ENCODE measurements at regions not wholly inside any gene's neighbourhood (a gene's known extent, or its start where the extent isn't known, plus 50 kb on each side); places are given as distances from the start of the nearest gene placed in this dataset.
A peak's percentile ranks its signal among the peaks of the same experiment; 100 is the strongest.

- DNase-seq (ENCODE audit: low read depth) = no peak
- H3K4me3 ChIP-seq (replicated peaks; ENCODE audit: low read depth, low read length) = no peak overlapping the region
- TF ChIP-seq CTCF (IDR thresholded peaks at IDR 0.05; ENCODE audit: low read length, missing control alignments) = no peak
Measured at GRCh38 chr11:24348908-24349307, 147.9 kb upstream of the LUZP2 start.

- no peak overlapping the region for H3K4me3 ChIP-seq (replicated peaks; ENCODE audit: low read depth, low read length)
- no peak for TF ChIP-seq CTCF (IDR thresholded peaks at IDR 0.05; ENCODE audit: low read length, missing control alignments)
- DNase-seq (ENCODE audit: low read depth) = no peak
Measured at GRCh38 chr11:24351179-24351578, 145.7 kb upstream of the LUZP2 start.

GRCh38 chr11:24356501-24356900, 140.4 kb upstream of the LUZP2 start:
- H3K4me3 ChIP-seq (replicated peaks; ENCODE audit: low read depth, low read length) = no peak overlapping the region
- no peak for DNase-seq (ENCODE audit: low read depth)
- no peak for TF ChIP-seq CTCF (IDR thresholded peaks at IDR 0.05; ENCODE audit: low read length, missing control alignments)

- no peak for TF ChIP-seq CTCF (IDR thresholded peaks at IDR 0.05; ENCODE audit: low read length, missing control alignments)
- no peak for DNase-seq (ENCODE audit: low read depth)
- H3K4me3 ChIP-seq (replicated peaks; ENCODE audit: low read depth, low read length) = no peak overlapping the region
Measured at GRCh38 chr11:24357620-24358410, 139.0 kb upstream of the LUZP2 start.

- no peak for DNase-seq (ENCODE audit: low read depth)
- no peak for TF ChIP-seq CTCF (IDR thresholded peaks at IDR 0.05; ENCODE audit: low read length, missing control alignments)
- no peak overlapping the region for H3K4me3 ChIP-seq (replicated peaks; ENCODE audit: low read depth, low read length)
Measured at GRCh38 chr11:24372491-24372890, 124.4 kb upstream of the LUZP2 start.

- H3K4me3 ChIP-seq (replicated peaks; ENCODE audit: low read depth, low read length) = no peak overlapping the region
- no peak for TF ChIP-seq CTCF (IDR thresholded peaks at IDR 0.05; ENCODE audit: low read length, missing control alignments)
- peak; percentile 8 for DNase-seq (ENCODE audit: low read depth)
Measured at GRCh38 chr11:24373516-24373915, 123.3 kb upstream of the LUZP2 start.

- no peak overlapping the region for H3K4me3 ChIP-seq (replicated peaks; ENCODE audit: low read depth, low read length)
Measured at GRCh38 chr11:24375351-24375750, 121.5 kb upstream of the LUZP2 start.

More at GRCh38 chr11:24375351-24375750, 121.5 kb upstream of the LUZP2 start:
- DNase-seq (ENCODE audit: low read depth) = no peak
- TF ChIP-seq CTCF (IDR thresholded peaks at IDR 0.05; ENCODE audit: low read length, missing control alignments) = no peak

All from fibroblast of pulmonary artery (primary cell).